OCI-LY7 (cell line): ENCODE measurements at regions not wholly inside any gene's neighbourhood (a gene's known extent, or its start where the extent isn't known, plus 50 kb on each side); places are given as distances from the start of the nearest gene placed in this dataset.

ENCODE experiments used
- BruUV-seq: library from RNA; stranded (reverse); fragments of 400-500 nt; replicated peaks from 2 replicates; lab custom pipeline; 2021; lab: Mats Ljungman, UMichigan
- CTCF ChIA-PET: fragments of 300-600 bp; sonication (Branson Sonifier 250); formaldehyde crosslinking; loops from one replicate; lab custom pipeline; 2022; ENCODE audit warnings: antibody characterized with exemption; ENCODE audit not compliant: unreplicated experiment; lab: Charles Lee
- POLR2A ChIA-PET: fragments of 300-600 bp; sonication (Branson Sonifier 250); formaldehyde crosslinking; loops from one replicate; lab custom pipeline; 2022; ENCODE audit warnings: antibody characterized with exemption; lab: Charles Lee
- DNase-seq: peaks from one replicate; pipeline ENCODE4 v3.0.0-alpha.2; 2015; ENCODE audit warnings: low spot score
- H2AFZ ChIP-seq: fragments of 200-600 bp; sonication (generic), shearing (Covaris generic); 2 replicates; pipeline ENCODE4 v1.6.1; 2014; ENCODE audit warnings: mild to moderate bottlenecking, antibody characterized with exemption, low read length, moderate library complexity
- H3K27ac ChIP-seq: fragments of 200-600 bp; sonication (generic); 2 replicates; pipeline ENCODE4 v1.5.1; 2014; ENCODE audit warnings: mixed run types, low read depth, mild to moderate bottlenecking, moderate library complexity, low read length, inconsistent platforms; ENCODE audit not compliant: poor library complexity, severe bottlenecking
- H3K36me3 ChIP-seq: fragments of 200-600 bp; sonication (generic); 2 replicates; pipeline ENCODE4 v1.6.1; 2014; ENCODE audit warnings: mild to moderate bottlenecking, antibody characterized with exemption, low read length, moderate library complexity, mixed read lengths; ENCODE audit not compliant: insufficient read depth
- H3K4me1 ChIP-seq: fragments of 200-600 bp; sonication (generic); 2 replicates; pipeline ENCODE4 v1.5.1; 2014; ENCODE audit warnings: mild to moderate bottlenecking, low read length; ENCODE audit not compliant: insufficient read depth, poor library complexity, severe bottlenecking
- H3K4me2 ChIP-seq: fragments of 200-600 bp; sonication (generic); 2 replicates; pipeline ENCODE4 v1.6.1; 2014; ENCODE audit warnings: mild to moderate bottlenecking, low read length
- H3K4me3 ChIP-seq: fragments of 200-600 bp; sonication (generic); 2 replicates; pipeline ENCODE4 v1.5.1; 2014; ENCODE audit warnings: mild to moderate bottlenecking, low read depth, low read length; ENCODE audit not compliant: poor library complexity, severe bottlenecking
- H3K79me2 ChIP-seq: fragments of 200-600 bp; sonication (generic); 2 replicates; pipeline ENCODE4 v1.6.1; 2016; ENCODE audit warnings: low read depth, mild to moderate bottlenecking, low read length, moderate library complexity, mixed read lengths; ENCODE audit not compliant: insufficient read depth
- H3K9me2 ChIP-seq: fragments of 200-600 bp; sonication (generic); 2 replicates; pipeline ENCODE4 v1.6.1; 2016; ENCODE audit warnings: mild to moderate bottlenecking, low read length, mixed read lengths; ENCODE audit not compliant: insufficient read depth
- H3K9me3 ChIP-seq: fragments of 200-600 bp; sonication (generic); 2 replicates; pipeline ENCODE4 v1.6.1; 2014; ENCODE audit warnings: mild to moderate bottlenecking, mixed run types, low read length, mixed read lengths
- H4K20me1 ChIP-seq: fragments of 200-600 bp; sonication (generic); 2 replicates; pipeline ENCODE4 v1.6.1; 2014; ENCODE audit warnings: mild to moderate bottlenecking, antibody characterized with exemption, low read length, moderate library complexity, mixed read lengths; ENCODE audit not compliant: insufficient read depth
- CTCF ChIP-seq: fragments of 200-600 bp; sonication (generic); conservative IDR thresholded peaks from 2 replicates; pipeline ENCODE4 v1.5.1; 2014; ENCODE audit warnings: mild to moderate bottlenecking, antibody characterized with exemption, low read length, moderate library complexity, mixed read lengths
- EZH2phosphoT487 ChIP-seq: fragments of 200-600 bp; sonication (generic); IDR thresholded peaks from 2 replicates; pipeline ENCODE4 v1.6.1; 2018; ENCODE audit warnings: low read depth, borderline replicate concordance, mild to moderate bottlenecking, mixed run types, antibody characterized with exemption, low read length, moderate library complexity, mixed read lengths
- intact Hi-C: fragments of 100-400 bp; cut with micrococcal nuclease; formaldehyde crosslinking; loops from one replicate; pipeline ENCODE4 v1.10.0; 2022; ENCODE audit not compliant: unreplicated experiment

- Histone ChIP-seq H4K20me1 (no peaks in the 10 kb centered on the region), H3K4me3 (no peak overlapping the region), H3K4me1 (no peaks in the 10 kb centered on the region), H3K36me3 (no peaks in the 10 kb centered on the region), H3K9me2 (no peaks in the 10 kb centered on the region), H3K27ac (no peak overlapping the region), H3K9me3 (no peaks in the 10 kb centered on the region), H2AFZ (no peak overlapping the region), H3K79me2 (no peaks in the 10 kb centered on the region), H3K4me2 (no peak overlapping the region)
- DNase-seq: no peak
- ChIA-PET CTCF (no interaction called here), POLR2A (no interaction called here)
- BruUV-seq: no TSS peak
- TF ChIP-seq EZH2phosphoT487 (no peak), CTCF (no peak)
- intact Hi-C loops: no loop called here
Measured at GRCh38 chr2:57443086-57443485, 603.5 kb upstream of the VRK2 start.

- CTCF ChIA-PET: no interaction called here
- Histone ChIP-seq H3K79me2 (no peaks in the 10 kb centered on the region), H3K9me2 (no peaks in the 10 kb centered on the region), H3K4me3 (no peak overlapping the region), H3K27ac (no peak overlapping the region), H3K9me3 (no peaks in the 10 kb centered on the region), H3K4me2 (no peak overlapping the region), H3K4me1 (no peaks in the 10 kb centered on the region), H4K20me1 (no peaks in the 10 kb centered on the region), H3K36me3 (no peaks in the 10 kb centered on the region), H2AFZ (no peak overlapping the region)
- POLR2A ChIA-PET: no interaction called here
- no TSS peak for BruUV-seq
- TF ChIP-seq CTCF (no peak), EZH2phosphoT487 (no peak)
- intact Hi-C loops: no loop called here
- DNase-seq: no peak
Measured at GRCh38 chr2:57443973-57444521, 602.6 kb upstream of the VRK2 start.

- Histone ChIP-seq H3K4me3 (no peak overlapping the region), H3K9me2 (no peaks in the 10 kb centered on the region), H3K36me3 (no peaks in the 10 kb centered on the region), H3K4me1 (no peaks in the 10 kb centered on the region), H2AFZ (no peak overlapping the region), H3K79me2 (no peaks in the 10 kb centered on the region), H3K4me2 (no peak overlapping the region), H3K9me3 (no peaks in the 10 kb centered on the region), H4K20me1 (no peaks in the 10 kb centered on the region), H3K27ac (no peak overlapping the region)
- BruUV-seq: no TSS peak
- TF ChIP-seq EZH2phosphoT487 (no peak), CTCF (no peak)
- intact Hi-C loops: no loop called here
- ChIA-PET CTCF (no interaction called here), POLR2A (no interaction called here)
- DNase-seq: no peak
Measured at GRCh38 chr2:57444752-57445430, 601.7 kb upstream of the VRK2 start.
